ENCODE measurements at regions not wholly inside any gene's neighbourhood (a gene's known extent, or its start where the extent isn't known, plus 50 kb on each side); places are given as distances from the start of the nearest gene placed in this dataset.

GRCh38 chr2:195029804-195030654, 627.0 kb upstream of the SLC39A10 start:
- no peak overlapping the region for H2AFZ ChIP-seq (ENCODE audit: low read length)
- no peaks in the 10 kb centered on the region for H3K9me2 ChIP-seq (replicated peaks; ENCODE audit: low read depth, low read length)
- H3K4me1 ChIP-seq (ENCODE audit: insufficient read depth, low read length, poor library complexity, severe bottlenecking), result no peaks in the 10 kb centered on the region
- no peaks in the 10 kb centered on the region for H4K20me1 ChIP-seq (ENCODE audit: insufficient read depth, low read length, poor library complexity, severe bottlenecking)
- H3F3A ChIP-seq (ENCODE audit: low read depth), result no peaks in the 10 kb centered on the region
- H3K4me2 ChIP-seq (ENCODE audit: low read depth, low read length, poor library complexity, severe bottlenecking), result no peak overlapping the region
- H3K79me2 ChIP-seq (ENCODE audit: insufficient read depth, low read length), result no peaks in the 10 kb centered on the region
- no peaks in the 10 kb centered on the region for H3K9me3 ChIP-seq (ENCODE audit: insufficient read depth, low read depth, low read length)
- no peak overlapping the region for H3K4me3 ChIP-seq (ENCODE audit: low read length, poor library complexity, severe bottlenecking)
- no peak overlapping the region for H3K9ac ChIP-seq (ENCODE audit: low read depth, low read length, poor library complexity, severe bottlenecking)
- H3K36me3 ChIP-seq (ENCODE audit: insufficient read depth, low read length), result no peaks in the 10 kb centered on the region
- TF ChIP-seq CTCF (conservative IDR thresholded peaks at IDR 0.05; ENCODE audit: low read length) (no peak), EZH2phosphoT487 (IDR thresholded peaks at IDR 0.05; ENCODE audit: borderline replicate concordance) (no peak)
- no peaks in the 10 kb centered on the region for H3K27me3 ChIP-seq (ENCODE audit: insufficient read depth, low read length, poor library complexity, severe bottlenecking)

DNA sequence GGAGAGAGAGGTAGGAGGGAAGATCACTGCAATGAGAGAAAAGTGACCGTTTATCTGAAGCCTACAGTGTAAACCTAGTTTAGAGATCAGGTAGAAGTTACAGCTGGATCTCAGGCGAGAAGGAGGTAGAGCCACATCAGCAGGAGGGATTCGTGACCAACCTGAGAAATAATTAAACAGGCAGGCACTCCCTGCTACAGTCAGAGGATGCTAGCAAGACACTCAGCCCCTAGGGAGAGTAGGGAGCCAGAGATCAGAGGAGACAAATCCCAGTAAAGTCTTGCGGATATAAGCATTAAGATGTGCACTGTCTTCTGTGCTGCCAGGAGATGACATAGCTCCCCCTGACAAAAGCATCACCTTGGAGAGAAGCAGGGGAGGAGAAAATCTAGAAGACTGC, 629.1 kb upstream of the SLC39A10 start:
- Histone ChIP-seq H4K20me1 (ENCODE audit: insufficient read depth, low read length, poor library complexity, severe bottlenecking) (no peaks in the 10 kb centered on the region), H2AFZ (ENCODE audit: low read length) (no peak overlapping the region), H3K4me1 (ENCODE audit: insufficient read depth, low read length, poor library complexity, severe bottlenecking) (no peaks in the 10 kb centered on the region), H3K4me2 (ENCODE audit: low read depth, low read length, poor library complexity, severe bottlenecking) (no peak overlapping the region), H3K9me2 (replicated peaks; ENCODE audit: low read depth, low read length) (no peaks in the 10 kb centered on the region), H3K9ac (ENCODE audit: low read depth, low read length, poor library complexity, severe bottlenecking) (no peak overlapping the region), H3K9me3 (ENCODE audit: insufficient read depth, low read depth, low read length) (no peaks in the 10 kb centered on the region), H3F3A (ENCODE audit: low read depth) (no peaks in the 10 kb centered on the region), H3K27me3 (ENCODE audit: insufficient read depth, low read length, poor library complexity, severe bottlenecking) (no peaks in the 10 kb centered on the region), H3K36me3 (ENCODE audit: insufficient read depth, low read length) (no peaks in the 10 kb centered on the region), H3K4me3 (ENCODE audit: low read length, poor library complexity, severe bottlenecking) (no peak overlapping the region), H3K79me2 (ENCODE audit: insufficient read depth, low read length) (no peaks in the 10 kb centered on the region)
- TF ChIP-seq EZH2phosphoT487 (IDR thresholded peaks at IDR 0.05; ENCODE audit: borderline replicate concordance) (no peak), CTCF (conservative IDR thresholded peaks at IDR 0.05; ENCODE audit: low read length) (no peak)

DNA sequence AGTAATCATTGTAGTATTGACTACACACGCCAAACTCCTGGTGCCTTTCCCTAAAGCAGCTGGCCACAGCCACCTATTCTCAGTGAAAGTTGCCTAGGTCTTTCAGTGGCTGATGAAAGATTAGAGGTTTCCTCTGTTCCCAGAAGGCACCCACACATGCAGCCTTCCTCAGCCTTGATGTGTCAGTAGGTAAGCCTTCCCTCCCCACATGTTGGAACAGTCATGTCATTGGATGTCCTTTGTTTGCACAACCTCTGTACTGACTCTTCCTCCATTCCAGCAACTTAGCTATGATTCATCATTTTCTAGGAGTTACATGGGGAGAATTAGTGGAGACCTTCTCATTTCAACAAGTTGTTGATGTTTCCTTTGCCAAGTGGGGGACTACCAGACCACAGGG, 630.8 kb upstream of the SLC39A10 start:
- no peaks in the 10 kb centered on the region for H3F3A ChIP-seq (ENCODE audit: low read depth)
- no peak overlapping the region for H3K4me3 ChIP-seq (ENCODE audit: low read length, poor library complexity, severe bottlenecking)
- no peak overlapping the region for H3K9ac ChIP-seq (ENCODE audit: low read depth, low read length, poor library complexity, severe bottlenecking)
- no peaks in the 10 kb centered on the region for H3K27me3 ChIP-seq (ENCODE audit: insufficient read depth, low read length, poor library complexity, severe bottlenecking)
- no peak overlapping the region for H3K4me2 ChIP-seq (ENCODE audit: low read depth, low read length, poor library complexity, severe bottlenecking)
- TF ChIP-seq EZH2phosphoT487 (IDR thresholded peaks at IDR 0.05; ENCODE audit: borderline replicate concordance) (no peak), CTCF (conservative IDR thresholded peaks at IDR 0.05; ENCODE audit: low read length) (no peak)
- no peaks in the 10 kb centered on the region for H3K36me3 ChIP-seq (ENCODE audit: insufficient read depth, low read length)
- no peaks in the 10 kb centered on the region for H3K79me2 ChIP-seq (ENCODE audit: insufficient read depth, low read length)
- H2AFZ ChIP-seq (ENCODE audit: low read length), result no peak overlapping the region
- no peaks in the 10 kb centered on the region for H3K9me3 ChIP-seq (ENCODE audit: insufficient read depth, low read depth, low read length)
- no peaks in the 10 kb centered on the region for H3K9me2 ChIP-seq (replicated peaks; ENCODE audit: low read depth, low read length)
- no peaks in the 10 kb centered on the region for H4K20me1 ChIP-seq (ENCODE audit: insufficient read depth, low read length, poor library complexity, severe bottlenecking)
- no peaks in the 10 kb centered on the region for H3K4me1 ChIP-seq (ENCODE audit: insufficient read depth, low read length, poor library complexity, severe bottlenecking)
